GM23338 (cell line): ENCODE measurements at regions not wholly inside any gene's neighbourhood (a gene's known extent, or its start where the extent isn't known, plus 50 kb on each side); places are given as distances from the start of the nearest gene placed in this dataset.

Source experiments
- ATAC-seq: fragments of 200-7000 bp; cut with Tn5 transposase; 3 replicates; pipeline ENCODE4 v1.9.1; 2020
- DNase-seq: peaks from one replicate; pipeline ENCODE4 v3.0.0-alpha.2; 2015; ENCODE audit warnings: low spot score
- H2AFZ ChIP-seq: fragments of 200-600 bp; sonication (generic); 2 replicates; pipeline ENCODE4 v1.8.0; 2016; ENCODE audit warnings: antibody characterized with exemption, mild to moderate bottlenecking, moderate library complexity
- H3F3A ChIP-seq: fragments of 200-600 bp; sonication (generic); replicated peaks from 2 replicates; pipeline ENCODE4 v1.8.0; 2017; ENCODE audit warnings: antibody characterized with exemption, mixed run types, low read depth
- H3K27ac ChIP-seq: fragments of 200-600 bp; sonication (generic); 2 replicates; pipeline ENCODE4 v1.6.1; 2016; ENCODE audit warnings: low read depth
- H3K27me3 ChIP-seq: fragments of 200-600 bp; sonication (generic); 2 replicates; pipeline ENCODE4 v1.8.0; 2016; ENCODE audit warnings: mild to moderate bottlenecking, mixed run types, moderate library complexity; ENCODE audit not compliant: insufficient read depth
- H3K36me3 ChIP-seq: fragments of 200-600 bp; sonication (generic); 2 replicates; pipeline ENCODE4 v1.8.0; 2016; ENCODE audit warnings: mild to moderate bottlenecking; ENCODE audit not compliant: insufficient read depth
- H3K4me1 ChIP-seq: fragments of 200-600 bp; sonication (generic); 2 replicates; pipeline ENCODE4 v1.8.0; 2016; ENCODE audit warnings: mild to moderate bottlenecking, moderate library complexity; ENCODE audit not compliant: insufficient read depth
- H3K4me2 ChIP-seq: fragments of 200-600 bp; sonication (generic); 2 replicates; pipeline ENCODE4 v1.7.1; 2017; ENCODE audit warnings: mixed run types
- H3K4me3 ChIP-seq: fragments of 200-600 bp; sonication (generic); 2 replicates; pipeline ENCODE4 v1.6.1; 2016; ENCODE audit warnings: mixed run types
- H3K79me2 ChIP-seq: fragments of 200-600 bp; sonication (generic); replicated peaks from 2 replicates; pipeline ENCODE4 v1.8.0; 2017; ENCODE audit warnings: mild to moderate bottlenecking; ENCODE audit not compliant: insufficient read depth
- H3K9me2 ChIP-seq: fragments of 200-600 bp; sonication (generic); 2 replicates; pipeline ENCODE4 v1.8.0; 2017; ENCODE audit not compliant: insufficient read depth
- H4K20me1 ChIP-seq: fragments of 200-600 bp; sonication (generic); replicated peaks from 2 replicates; pipeline ENCODE4 v1.8.0; 2017; ENCODE audit warnings: mild to moderate bottlenecking; ENCODE audit not compliant: insufficient read depth
- H3K27ac Mint-ChIP-seq: 2 replicates; pipeline ENCODE4 v1.8.0; 2020; ENCODE audit warnings: inconsistent platforms, mild to moderate bottlenecking, moderate library complexity, mixed read lengths
- H3K27me3 Mint-ChIP-seq: 3 replicates; pipeline ENCODE4 v1.8.0; 2022; ENCODE audit warnings: low read depth, mild to moderate bottlenecking, moderate library complexity, mixed read lengths, inconsistent platforms; ENCODE audit not compliant: insufficient read depth, poor library complexity
- H3K36me3 Mint-ChIP-seq: 3 replicates; pipeline ENCODE4 v1.8.0; 2021; ENCODE audit warnings: low read depth, mild to moderate bottlenecking, inconsistent platforms, moderate library complexity, mixed read lengths
- H3K4me1 Mint-ChIP-seq: 3 replicates; pipeline ENCODE4 v1.8.0; 2020; ENCODE audit warnings: mild to moderate bottlenecking, inconsistent platforms, mixed read lengths
- H3K4me3 Mint-ChIP-seq: 3 replicates; pipeline ENCODE4 v1.8.0; 2021; ENCODE audit warnings: moderate library complexity, mild to moderate bottlenecking, inconsistent platforms, mixed read lengths
- H3K9me3 Mint-ChIP-seq: 3 replicates; pipeline ENCODE4 v1.8.0; 2020; ENCODE audit warnings: moderate library complexity, mild to moderate bottlenecking, inconsistent platforms, mixed read lengths
- EZH2phosphoT487 ChIP-seq: fragments of 200-600 bp; sonication (generic); IDR thresholded peaks from one replicate; pipeline ENCODE4 v1.8.1; 2018; ENCODE audit warnings: antibody characterized with exemption; ENCODE audit not compliant: unreplicated experiment
- JUNB ChIP-seq: IDR thresholded peaks from one replicate; pipeline ENCODE4 v1.6.1; 2016; ENCODE audit warnings: antibody characterized with exemption; ENCODE audit not compliant: unreplicated experiment
- STAT1 ChIP-seq: IDR thresholded peaks from one replicate; pipeline ENCODE4 v1.6.1; 2016; ENCODE audit warnings: antibody characterized with exemption; ENCODE audit not compliant: unreplicated experiment
- ZNF331 ChIP-seq: fragments of 250-450 bp; sonication (Bioruptor Pico); IDR thresholded peaks from 2 replicates; pipeline ENCODE4 v1.5.0; 2020; ENCODE audit warnings: low read depth, mild to moderate bottlenecking, moderate library complexity
- TF ChIP-seq, protein P1 (sequence below): fragments of 250-450 bp; sonication (Bioruptor Pico); IDR thresholded peaks from 2 replicates; pipeline ENCODE4 v1.5.0; 2020; ENCODE audit warnings: mild to moderate bottlenecking, moderate library complexity
- TF ChIP-seq, protein P2 (sequence below), 2 experiments: fragments of 200-600 bp in 1 of 2; sonication (generic) in 1 of 2; conservative IDR thresholded peaks; 2 replicates each; pipeline versions ENCODE4 v1.5.1 to v1.6.1; 2016 to 2017; ENCODE audit warnings: antibody characterized with exemption in 2 of 2, low read depth in 2 of 2, mild to moderate bottlenecking in 2 of 2, moderate library complexity in 1 of 2

DNA sequence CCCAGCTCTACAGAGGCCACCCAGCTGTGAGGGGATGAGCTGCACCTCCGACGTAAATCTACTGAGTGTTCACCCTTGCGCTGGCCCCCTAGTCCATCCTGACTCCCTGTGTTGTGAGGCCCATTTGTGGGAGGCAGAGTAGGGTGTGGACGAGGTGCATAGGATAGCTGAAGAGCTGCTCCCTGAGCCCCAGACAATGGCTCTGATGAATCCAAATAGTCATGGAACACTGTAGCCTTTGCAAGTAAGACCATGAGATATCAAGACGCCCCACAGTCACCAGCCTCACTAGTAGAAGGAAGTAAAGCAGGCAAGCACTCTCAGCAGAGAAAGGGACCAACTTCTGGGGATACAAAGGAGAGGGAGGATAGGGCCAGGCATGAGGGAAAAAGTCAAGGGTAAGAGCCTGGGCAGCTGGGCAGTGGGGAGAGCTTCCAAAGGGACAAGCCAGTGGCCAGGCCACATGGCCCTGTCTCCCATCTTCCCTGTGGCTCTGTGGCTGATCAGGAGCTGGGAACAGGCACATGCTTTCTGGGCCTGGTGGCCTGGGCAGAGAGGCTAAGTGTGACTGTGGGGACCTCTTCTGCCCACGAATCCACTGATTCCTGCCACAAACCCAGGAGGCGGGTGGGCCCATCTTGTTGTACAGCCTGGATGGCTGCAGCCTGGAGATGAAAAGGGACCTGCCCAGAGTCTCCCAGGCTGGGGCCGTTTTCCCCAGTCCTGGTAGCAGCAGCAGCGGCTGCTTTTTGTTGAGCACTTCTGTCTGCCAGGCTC lies 55.5 kb upstream of the EPS8L3 start (continued):
- TF ChIP-seq, protein P1, sequence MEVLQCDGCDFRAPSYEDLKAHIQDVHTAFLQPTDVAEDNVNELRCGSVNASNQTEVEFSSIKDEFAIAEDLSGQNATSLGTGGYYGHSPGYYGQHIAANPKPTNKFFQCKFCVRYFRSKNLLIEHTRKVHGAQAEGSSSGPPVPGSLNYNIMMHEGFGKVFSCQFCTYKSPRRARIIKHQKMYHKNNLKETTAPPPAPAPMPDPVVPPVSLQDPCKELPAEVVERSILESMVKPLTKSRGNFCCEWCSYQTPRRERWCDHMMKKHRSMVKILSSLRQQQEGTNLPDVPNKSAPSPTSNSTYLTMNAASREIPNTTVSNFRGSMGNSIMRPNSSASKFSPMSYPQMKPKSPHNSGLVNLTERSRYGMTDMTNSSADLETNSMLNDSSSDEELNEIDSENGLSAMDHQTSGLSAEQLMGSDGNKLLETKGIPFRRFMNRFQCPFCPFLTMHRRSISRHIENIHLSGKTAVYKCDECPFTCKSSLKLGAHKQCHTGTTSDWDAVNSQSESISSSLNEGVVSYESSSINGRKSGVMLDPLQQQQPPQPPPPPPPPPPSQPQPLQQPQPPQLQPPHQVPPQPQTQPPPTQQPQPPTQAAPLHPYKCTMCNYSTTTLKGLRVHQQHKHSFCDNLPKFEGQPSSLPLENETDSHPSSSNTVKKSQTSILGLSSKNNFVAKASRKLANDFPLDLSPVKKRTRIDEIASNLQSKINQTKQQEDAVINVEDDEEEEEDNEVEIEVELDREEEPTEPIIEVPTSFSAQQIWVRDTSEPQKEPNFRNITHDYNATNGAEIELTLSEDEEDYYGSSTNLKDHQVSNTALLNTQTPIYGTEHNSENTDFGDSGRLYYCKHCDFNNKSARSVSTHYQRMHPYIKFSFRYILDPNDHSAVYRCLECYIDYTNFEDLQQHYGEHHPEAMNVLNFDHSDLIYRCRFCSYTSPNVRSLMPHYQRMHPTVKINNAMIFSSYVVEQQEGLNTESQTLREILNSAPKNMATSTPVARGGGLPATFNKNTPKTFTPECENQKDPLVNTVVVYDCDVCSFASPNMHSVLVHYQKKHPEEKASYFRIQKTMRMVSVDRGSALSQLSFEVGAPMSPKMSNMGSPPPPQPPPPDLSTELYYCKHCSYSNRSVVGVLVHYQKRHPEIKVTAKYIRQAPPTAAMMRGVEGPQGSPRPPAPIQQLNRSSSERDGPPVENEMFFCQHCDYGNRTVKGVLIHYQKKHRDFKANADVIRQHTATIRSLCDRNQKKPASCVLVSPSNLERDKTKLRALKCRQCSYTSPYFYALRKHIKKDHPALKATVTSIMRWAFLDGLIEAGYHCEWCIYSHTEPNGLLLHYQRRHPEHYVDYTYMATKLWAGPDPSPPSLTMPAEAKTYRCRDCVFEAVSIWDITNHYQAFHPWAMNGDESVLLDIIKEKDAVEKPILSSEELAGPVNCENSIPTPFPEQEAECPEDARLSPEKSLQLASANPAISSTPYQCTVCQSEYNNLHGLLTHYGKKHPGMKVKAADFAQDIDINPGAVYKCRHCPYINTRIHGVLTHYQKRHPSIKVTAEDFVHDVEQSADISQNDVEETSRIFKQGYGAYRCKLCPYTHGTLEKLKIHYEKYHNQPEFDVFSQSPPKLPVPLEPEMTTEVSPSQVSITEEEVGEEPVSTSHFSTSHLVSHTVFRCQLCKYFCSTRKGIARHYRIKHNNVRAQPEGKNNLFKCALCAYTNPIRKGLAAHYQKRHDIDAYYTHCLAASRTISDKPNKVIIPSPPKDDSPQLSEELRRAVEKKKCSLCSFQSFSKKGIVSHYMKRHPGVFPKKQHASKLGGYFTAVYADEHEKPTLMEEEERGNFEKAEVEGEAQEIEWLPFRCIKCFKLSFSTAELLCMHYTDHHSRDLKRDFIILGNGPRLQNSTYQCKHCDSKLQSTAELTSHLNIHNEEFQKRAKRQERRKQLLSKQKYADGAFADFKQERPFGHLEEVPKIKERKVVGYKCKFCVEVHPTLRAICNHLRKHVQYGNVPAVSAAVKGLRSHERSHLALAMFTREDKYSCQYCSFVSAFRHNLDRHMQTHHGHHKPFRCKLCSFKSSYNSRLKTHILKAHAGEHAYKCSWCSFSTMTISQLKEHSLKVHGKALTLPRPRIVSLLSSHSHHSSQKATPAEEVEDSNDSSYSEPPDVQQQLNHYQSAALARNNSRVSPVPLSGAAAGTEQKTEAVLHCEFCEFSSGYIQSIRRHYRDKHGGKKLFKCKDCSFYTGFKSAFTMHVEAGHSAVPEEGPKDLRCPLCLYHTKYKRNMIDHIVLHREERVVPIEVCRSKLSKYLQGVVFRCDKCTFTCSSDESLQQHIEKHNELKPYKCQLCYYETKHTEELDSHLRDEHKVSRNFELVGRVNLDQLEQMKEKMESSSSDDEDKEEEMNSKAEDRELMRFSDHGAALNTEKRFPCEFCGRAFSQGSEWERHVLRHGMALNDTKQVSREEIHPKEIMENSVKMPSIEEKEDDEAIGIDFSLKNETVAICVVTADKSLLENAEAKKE, result no peak
- TF ChIP-seq EZH2phosphoT487 (no peak), STAT1 (no peak), ZNF331 (no peak), JUNB (no peak)

DNA sequence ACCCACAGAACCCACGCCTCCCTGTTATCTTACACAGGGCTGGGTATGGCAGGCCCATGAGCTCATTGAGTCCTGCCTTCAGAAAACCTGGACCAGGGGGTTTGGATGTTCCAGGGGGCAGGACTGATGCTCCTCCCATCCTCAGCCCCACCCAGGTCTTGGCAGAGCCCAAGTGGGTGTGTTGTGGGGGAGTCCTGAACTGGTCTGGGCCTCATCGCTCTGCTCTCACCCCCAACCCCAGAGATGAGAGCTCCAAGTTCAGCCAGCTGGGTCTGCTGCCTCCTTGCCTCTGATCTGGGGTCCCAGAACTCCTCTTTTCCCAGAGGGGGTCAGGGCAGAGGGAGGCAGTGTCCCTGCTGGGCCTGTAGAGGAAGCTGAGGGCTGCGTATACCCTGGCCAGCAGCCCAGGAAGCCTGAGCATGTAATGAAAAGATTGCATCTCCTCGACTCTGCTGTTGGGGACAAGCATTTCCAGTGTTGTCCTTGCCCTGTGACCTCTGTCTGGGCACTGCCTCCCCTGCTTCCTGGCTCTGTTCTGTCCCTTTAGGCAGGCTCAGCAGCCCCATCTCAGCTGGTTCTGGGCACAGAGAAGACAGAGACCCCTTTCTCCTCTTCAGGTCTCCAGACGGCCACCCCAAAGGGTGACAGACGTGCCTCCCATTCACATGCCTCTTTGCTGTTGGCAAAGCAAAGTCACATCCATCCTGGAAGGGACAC lies 54.7 kb upstream of the EPS8L3 start:
- Histone ChIP-seq H3K79me2 (no peaks in the 10 kb centered on the region), H3K4me3 (no peak overlapping the region), H3F3A (no peaks in the 10 kb centered on the region), H4K20me1 (no peaks in the 10 kb centered on the region), H3K27ac (no peak overlapping the region), H3K9me2 (no peaks in the 10 kb centered on the region), H3K36me3 (no peaks in the 10 kb centered on the region), H3K4me2 (no peak overlapping the region), H2AFZ (no peak overlapping the region), H3K27me3 (no peaks in the 10 kb centered on the region), H3K4me1 (no peaks in the 10 kb centered on the region)
- DNase-seq (no peak), ATAC-seq (no peak)
- Mint-ChIP-seq H3K27me3 (peaks cover 4% of the 10 kb centered on the region), H3K27ac (no peak overlapping the region), H3K36me3 (peaks cover 9% of the 10 kb centered on the region; the same call in 2 of the 3 replicates), H3K9me3 (peaks cover 13% of the 10 kb centered on the region; the same call in 2 of the 3 replicates), H3K4me3 (no peak overlapping the region), H3K4me1 (peaks cover under 1% of the 10 kb centered on the region)
- TF ChIP-seq, protein P2, sequence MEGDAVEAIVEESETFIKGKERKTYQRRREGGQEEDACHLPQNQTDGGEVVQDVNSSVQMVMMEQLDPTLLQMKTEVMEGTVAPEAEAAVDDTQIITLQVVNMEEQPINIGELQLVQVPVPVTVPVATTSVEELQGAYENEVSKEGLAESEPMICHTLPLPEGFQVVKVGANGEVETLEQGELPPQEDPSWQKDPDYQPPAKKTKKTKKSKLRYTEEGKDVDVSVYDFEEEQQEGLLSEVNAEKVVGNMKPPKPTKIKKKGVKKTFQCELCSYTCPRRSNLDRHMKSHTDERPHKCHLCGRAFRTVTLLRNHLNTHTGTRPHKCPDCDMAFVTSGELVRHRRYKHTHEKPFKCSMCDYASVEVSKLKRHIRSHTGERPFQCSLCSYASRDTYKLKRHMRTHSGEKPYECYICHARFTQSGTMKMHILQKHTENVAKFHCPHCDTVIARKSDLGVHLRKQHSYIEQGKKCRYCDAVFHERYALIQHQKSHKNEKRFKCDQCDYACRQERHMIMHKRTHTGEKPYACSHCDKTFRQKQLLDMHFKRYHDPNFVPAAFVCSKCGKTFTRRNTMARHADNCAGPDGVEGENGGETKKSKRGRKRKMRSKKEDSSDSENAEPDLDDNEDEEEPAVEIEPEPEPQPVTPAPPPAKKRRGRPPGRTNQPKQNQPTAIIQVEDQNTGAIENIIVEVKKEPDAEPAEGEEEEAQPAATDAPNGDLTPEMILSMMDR (conservative IDR thresholded peaks at IDR 0.05; ENCODE audit: low read depth in 2 of 2), result no peak
- no peak for TF ChIP-seq JUNB
